ENCODE measurements at regions not wholly inside any gene's neighbourhood (a gene's known extent, or its start where the extent isn't known, plus 50 kb on each side); places are given as distances from the start of the nearest gene placed in this dataset.
"Not testable (repeated sequence)": the region's sequence is repeated elsewhere in the genome, so short reads cannot be mapped to it uniquely, and the experiment has no call there.

DNA sequence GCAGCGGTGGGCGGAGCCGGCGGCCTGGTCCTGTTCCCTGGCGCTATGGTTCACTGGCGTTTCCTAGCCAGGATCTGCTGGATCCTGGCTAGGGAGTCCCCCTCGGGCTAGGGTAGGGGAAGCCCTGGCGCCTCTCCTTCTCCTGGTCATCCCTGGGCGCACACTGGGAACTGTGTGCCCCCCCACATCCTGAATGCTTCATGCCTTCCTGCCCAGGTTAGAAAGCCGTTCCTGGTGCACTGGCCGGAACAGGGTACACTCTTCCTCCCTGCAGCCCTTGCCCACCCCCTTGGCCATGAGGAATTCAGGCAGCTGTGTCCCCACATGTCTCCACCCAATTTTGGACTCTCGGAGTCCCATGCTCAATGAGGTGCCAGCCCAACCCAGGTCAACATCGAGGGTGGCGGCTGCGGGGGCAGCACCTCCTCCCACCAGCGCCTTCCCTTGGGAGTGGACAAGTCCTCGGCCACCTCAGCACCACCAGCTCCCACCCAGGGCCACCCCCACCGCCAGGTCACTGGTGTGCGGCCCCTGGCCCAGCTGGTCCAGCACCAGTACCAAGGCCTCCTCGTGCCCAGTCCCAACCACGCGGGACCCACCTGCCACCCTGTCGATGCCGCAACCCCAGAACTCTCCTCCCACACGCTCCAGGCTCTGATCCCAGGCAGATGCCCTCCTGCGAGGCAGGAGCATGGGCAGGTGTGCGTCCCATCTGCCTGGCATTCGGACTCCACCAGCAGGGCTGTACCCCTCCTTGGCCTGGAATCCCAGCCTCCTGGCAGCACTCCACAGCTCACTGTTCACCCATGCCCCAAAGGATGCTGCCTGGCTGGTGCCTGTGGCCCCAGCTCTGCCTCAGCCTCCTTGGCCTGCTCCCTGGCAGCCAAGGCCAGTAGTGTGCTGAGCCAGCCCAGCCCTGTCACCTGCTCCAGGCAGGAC lies 77.0 kb downstream of the GOLGA8G start:
- TF ChIP-seq EZH2 (IDR thresholded peaks at IDR 0.05; ENCODE audit: insufficient read depth, low read length) = not testable (repeated sequence)
- TF ChIP-seq, protein P1, sequence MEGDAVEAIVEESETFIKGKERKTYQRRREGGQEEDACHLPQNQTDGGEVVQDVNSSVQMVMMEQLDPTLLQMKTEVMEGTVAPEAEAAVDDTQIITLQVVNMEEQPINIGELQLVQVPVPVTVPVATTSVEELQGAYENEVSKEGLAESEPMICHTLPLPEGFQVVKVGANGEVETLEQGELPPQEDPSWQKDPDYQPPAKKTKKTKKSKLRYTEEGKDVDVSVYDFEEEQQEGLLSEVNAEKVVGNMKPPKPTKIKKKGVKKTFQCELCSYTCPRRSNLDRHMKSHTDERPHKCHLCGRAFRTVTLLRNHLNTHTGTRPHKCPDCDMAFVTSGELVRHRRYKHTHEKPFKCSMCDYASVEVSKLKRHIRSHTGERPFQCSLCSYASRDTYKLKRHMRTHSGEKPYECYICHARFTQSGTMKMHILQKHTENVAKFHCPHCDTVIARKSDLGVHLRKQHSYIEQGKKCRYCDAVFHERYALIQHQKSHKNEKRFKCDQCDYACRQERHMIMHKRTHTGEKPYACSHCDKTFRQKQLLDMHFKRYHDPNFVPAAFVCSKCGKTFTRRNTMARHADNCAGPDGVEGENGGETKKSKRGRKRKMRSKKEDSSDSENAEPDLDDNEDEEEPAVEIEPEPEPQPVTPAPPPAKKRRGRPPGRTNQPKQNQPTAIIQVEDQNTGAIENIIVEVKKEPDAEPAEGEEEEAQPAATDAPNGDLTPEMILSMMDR (IDR thresholded peaks at IDR 0.05; ENCODE audit: insufficient read depth, low read depth, low read length) = not testable (repeated sequence)

Data from astrocyte (in vitro differentiated cells and primary cell).